Epidermal melanocyte (primary cell): ENCODE measurements at regions not wholly inside any gene's neighbourhood (a gene's known extent, or its start where the extent isn't known, plus 50 kb on each side); places are given as distances from the start of the nearest gene placed in this dataset.

ENCODE experiments used
- DNase-seq: peaks from one replicate; pipeline ENCODE4 v3.0.0; 2011; ENCODE audit warnings: low spot score; ENCODE audit not compliant: insufficient read length

- no peak for DNase-seq
Measured at GRCh38 chr6:18335948-18336347, 51.2 kb upstream of the RNF144B start.

- DNase-seq = no peak
Measured at GRCh38 chr6:18334251-18334650, 52.9 kb upstream of the RNF144B start.

- no peak for DNase-seq
Measured at GRCh38 chr6:18330548-18331081, 56.5 kb upstream of the RNF144B start.

- DNase-seq = no peak
Measured at GRCh38 chr6:18329776-18330175, 57.4 kb upstream of the RNF144B start.

- no peak for DNase-seq
Measured at GRCh38 chr6:18328540-18328939, 58.6 kb upstream of the RNF144B start.

- no peak for DNase-seq
Measured at GRCh38 chr6:18328070-18328469, 59.1 kb upstream of the RNF144B start.

- DNase-seq = no peak
Measured at GRCh38 chr6:18327626-18328025, 59.5 kb upstream of the RNF144B start.

- DNase-seq = no peak
Measured at GRCh38 chr6:18326980-18327379, 60.2 kb upstream of the RNF144B start.

- DNase-seq = no peak
Measured at GRCh38 chr6:18326001-18326400, 61.1 kb upstream of the RNF144B start.

- DNase-seq = no peak
Measured at GRCh38 chr6:18324706-18325042, 60.3 kb upstream of the DEK start.

- peak; percentile 68 for DNase-seq
Measured at GRCh38 chr6:18323935-18324705, 59.8 kb upstream of the DEK start.

- DNase-seq = no peak
Measured at GRCh38 chr6:18317850-18318249, 53.5 kb upstream of the DEK start.

GRCh38 chr6:18314317-18314997 lies 50.1 kb upstream of the DEK start:
- DNase-seq = no peak
